K562 (cell line): ENCODE measurements at regions not wholly inside any gene's neighbourhood (a gene's known extent, or its start where the extent isn't known, plus 50 kb on each side); places are given as distances from the start of the nearest gene placed in this dataset.
"Not testable (repeated sequence)": the region's sequence is repeated elsewhere in the genome, so short reads cannot be mapped to it uniquely, and the experiment has no call there.

Experiments
- ATAC-seq: fragments of 200-7000 bp; cut with Tn5 transposase; 3 replicates; pipeline ENCODE4 v1.9.1; 2020; ENCODE audit warnings: moderate library complexity
- BruUV-seq: library from RNA; stranded (reverse); fragments of 400-500 nt; replicated peaks from 2 replicates; lab custom pipeline; 2021; lab: Mats Ljungman, UMichigan
- CTCF ChIA-PET: fragments of 300-600 bp; formaldehyde crosslinking; extraction: SDS; loops from one replicate; lab custom pipeline; 2021; ENCODE audit warnings: low intra/inter-chr PET ratio; lab: Yijun Ruan, JAX
- POLR2A ChIA-PET: fragments of 300-600, 350-650 bp; sonication (Branson Sonifier 250); formaldehyde crosslinking; extraction: SDS; loops from one replicate; lab custom pipeline; 2021; ENCODE audit warnings: antibody characterized with exemption, inconsistent platforms; lab: Yijun Ruan, JAX
- DNase-seq, 4 experiments: peaks; one replicate each; pipeline versions ENCODE4 v3.0.0 to v3.0.0-alpha.2; 2011 to 2018; ENCODE audit warnings: low spot score in 3 of 4, mixed read lengths in 3 of 4; ENCODE audit errors: extremely low read depth in 1 of 4
- FAIRE-seq: peaks from 2 replicates; lab custom pipeline; 2011; peaks lifted over from hg19 to GRCh38; lab: Jason Lieb, UNC
- H2AFZ ChIP-seq: 2 replicates; pipeline ENCODE4 v1.6.0; 2011; ENCODE audit warnings: low read depth, low read length, control low read depth, inconsistent platforms
- H3K27ac ChIP-seq: fragments of 200-600 bp; 3 replicates; pipeline ENCODE4 v1.8.0; 2011; ENCODE audit warnings: low read depth, mild to moderate bottlenecking, control low read depth, inconsistent platforms, low read length, moderate library complexity, mixed read lengths; ENCODE audit errors: extremely low read depth
- H3K27me3 ChIP-seq, 2 experiments: fragments of 300-600 bp in 1 of 2; 2 replicates in 1 of 2; 3 replicates in 1 of 2; pipeline versions ENCODE4 v1.6.0 to v1.8.0; 2011; ENCODE audit warnings: inconsistent platforms in 2 of 2, low read length in 2 of 2, mild to moderate bottlenecking in 1 of 2, mixed read lengths in 1 of 2, moderate library complexity in 1 of 2; ENCODE audit not compliant: control insufficient read depth in 2 of 2, insufficient read depth in 2 of 2
- H3K36me3 ChIP-seq: fragments of 300-600 bp; 3 replicates; pipeline ENCODE4 v1.8.0; 2011; ENCODE audit warnings: mild to moderate bottlenecking, low read length, inconsistent platforms; ENCODE audit not compliant: control insufficient read depth, insufficient read depth
- H3K4me1 ChIP-seq, 2 experiments: fragments of 200-600 bp in 1 of 2; replicated peaks in 1 of 2; 2 replicates in 1 of 2; 3 replicates in 1 of 2; pipeline versions ENCODE4 v1.5.1 to v1.8.0; 2011; ENCODE audit warnings: inconsistent platforms in 2 of 2, low read length in 2 of 2, mild to moderate bottlenecking in 1 of 2, mixed read lengths in 1 of 2, moderate library complexity in 1 of 2; ENCODE audit not compliant: control insufficient read depth in 2 of 2, insufficient read depth in 2 of 2
- H3K4me2 ChIP-seq: 2 replicates; pipeline ENCODE4 v1.6.1; 2011; ENCODE audit warnings: low read length, control low read depth, inconsistent platforms, mixed read lengths; ENCODE audit not compliant: insufficient read depth
- H3K4me3 ChIP-seq: fragments of 200-600 bp; sonication (generic), shearing (Covaris generic); 2 replicates; pipeline ENCODE4 v1.5.1; 2016; ENCODE audit warnings: control low read depth, inconsistent platforms
- H3K79me2 ChIP-seq: fragments of 200-600 bp; 3 replicates; pipeline ENCODE4 v1.8.0; 2011; ENCODE audit warnings: low read length, inconsistent platforms; ENCODE audit not compliant: control insufficient read depth, insufficient read depth
- H3K9ac ChIP-seq, 2 experiments: 2 replicates each; pipeline versions ENCODE4 v1.6.0 to v1.6.1; 2011; ENCODE audit warnings: low read depth in 2 of 2, low read length in 2 of 2, control low read depth in 1 of 2, inconsistent platforms in 1 of 2, mild to moderate bottlenecking in 1 of 2, mixed read lengths in 1 of 2; ENCODE audit not compliant: insufficient read depth in 1 of 2
- H3K9me1 ChIP-seq: one replicate; pipeline ENCODE4 v1.6.0; 2011; ENCODE audit warnings: inconsistent platforms, mild to moderate bottlenecking, low read length, moderate library complexity; ENCODE audit not compliant: control insufficient read depth, insufficient read depth
- H3K9me3 ChIP-seq: replicated peaks from 2 replicates; pipeline ENCODE4 v1.5.1; 2011; ENCODE audit warnings: low read depth, low read length, inconsistent platforms; ENCODE audit not compliant: control insufficient read depth, insufficient read depth
- H4K20me1 ChIP-seq: replicated peaks from 2 replicates; pipeline ENCODE4 v1.6.1; 2011; ENCODE audit warnings: low read length, inconsistent platforms, mixed read lengths; ENCODE audit not compliant: control insufficient read depth, insufficient read depth
- E2F6 ChIP-seq, 2 experiments: IDR thresholded peaks; 2 replicates each; pipeline ENCODE4 v1.6.1; 2011; ENCODE audit warnings: borderline replicate concordance in 1 of 2, control low read depth in 1 of 2, low read depth in 1 of 2, low read length in 1 of 2, mild to moderate bottlenecking in 1 of 2, mixed read lengths in 1 of 2, moderate library complexity in 1 of 2; ENCODE audit not compliant: insufficient read depth in 1 of 2, insufficient read length in 1 of 2, poor library complexity in 1 of 2, severe bottlenecking in 1 of 2; ENCODE audit errors: extremely low read depth in 1 of 2
- JUNB ChIP-seq: fragments of 450-650 bp; formaldehyde crosslinking; conservative IDR thresholded peaks from 2 replicates; pipeline ENCODE4 v1.4.0; 2020; ENCODE audit warnings: mild to moderate bottlenecking
- WGBS: fragments of 100-300 bp; shearing (Covaris generic); methylation state at CpG from one replicate; pipeline ENCODE4 v1.1.6; 2016; ENCODE audit warnings: low coverage, mixed read lengths; ENCODE audit not compliant: insufficient coverage; ENCODE audit errors: missing lambda C conversion rate; 5-methylcytosine and 5-hydroxymethylcytosine counted together
- in situ Hi-C: fragments of 300-500 bp; cut with MboI; formaldehyde crosslinking; loops from 4 replicates; pipeline ENCODE4 v1.15.0; 2018; ENCODE audit warnings: inconsistent platforms, mixed read lengths
- intact Hi-C: fragments of 100-400 bp; cut with micrococcal nuclease; formaldehyde crosslinking; loops from 2 replicates; pipeline ENCODE4 v1.14.2; 2022

DNA sequence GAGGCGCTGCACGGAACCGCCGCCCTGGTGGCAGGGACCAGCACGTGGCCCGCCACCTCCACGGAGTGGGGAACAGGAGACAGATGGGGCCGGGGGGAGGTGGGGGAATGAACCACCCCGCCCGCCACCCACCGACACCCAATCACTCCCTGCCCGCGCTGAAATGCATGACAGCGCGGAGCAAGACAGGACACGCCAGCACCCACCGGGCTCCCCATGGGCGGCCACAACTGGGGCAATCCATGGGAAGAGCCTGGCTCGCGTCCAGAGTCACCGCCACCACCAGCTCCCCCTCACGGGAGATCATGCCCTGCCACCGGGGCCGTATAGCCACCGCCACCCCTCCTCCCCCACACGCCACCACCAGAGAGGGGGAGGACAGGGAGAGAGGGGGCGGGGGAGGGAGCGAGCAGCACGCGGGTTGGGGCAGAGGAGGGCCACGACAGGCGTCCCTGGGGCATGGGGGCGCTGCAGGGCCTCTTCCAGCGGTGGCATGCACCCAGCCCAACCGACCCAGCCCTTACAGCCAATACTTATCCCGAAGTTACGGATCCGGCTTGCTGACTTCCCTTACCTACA lies 744.3 kb upstream of the DEFB115 start:
- no peak for ATAC-seq
- Histone ChIP-seq H3K27me3 (peaks cover 9 to 22% of the 10 kb centered on the region in 2 experiments; a peak in 4 of 5 replicates), H3K9me1 (no peaks in the 10 kb centered on the region), H3K4me1 (peaks cover 0 to 15% of the 10 kb centered on the region in 2 experiments; a peak in 2 of 5 replicates), H3K4me2 (no peak overlapping the region), H3K27ac (no peak overlapping the region), H3K36me3 (no peaks in the 10 kb centered on the region), H4K20me1 (no peaks in the 10 kb centered on the region), H3K4me3 (no peak overlapping the region), H3K9ac (no peak overlapping the region)
- POLR2A ChIA-PET = no interaction called here
- peak in 2 of 4 experiments; percentile 10 to 18 for DNase-seq
- intact Hi-C loops = no loop called here
- FAIRE-seq = no peak
- in situ Hi-C loops = loop anchor here (25.0 kb wide), 1 partner anchor 151 kb away; no protein-coding TSS in a partner anchor
- TF ChIP-seq E2F6 (IDR thresholded peaks at IDR 0.05; ENCODE audit: borderline replicate concordance in 1 of 2, extremely low read depth in 1 of 2, insufficient read depth in 1 of 2, insufficient read length in 1 of 2, low read depth in 1 of 2, low read length in 1 of 2, poor library complexity in 1 of 2, severe bottlenecking in 1 of 2) = peak in 1 of 2 experiments; percentile 35
- TF ChIP-seq JUNB (CRISPR knock-in tag) = no peak
- TF ChIP-seq, all 486 proteins: peak for 1
- 26% methylated on average over 21 of the region's 38 CpGs for WGBS
- no TSS peak for BruUV-seq
- Histone ChIP-seq H3K79me2 (no peaks in the 10 kb centered on the region), H3K9me3 (no peaks in the 10 kb centered on the region), H2AFZ (no peak overlapping the region)
- CTCF ChIA-PET = no interaction called here

GRCh38 chr20:30515915-30516314 lies 741.5 kb upstream of the DEFB115 start:
- in situ Hi-C loops = loop anchor here (25.0 kb wide), 1 partner anchor 154 kb away; no protein-coding TSS in a partner anchor
- POLR2A ChIA-PET, BruUV-seq, intact Hi-C loops, H3K36me3 ChIP-seq, ATAC-seq, H3K9ac ChIP-seq, H3K9me3 ChIP-seq, H2AFZ ChIP-seq, H3K9me1 ChIP-seq, DNase-seq, H3K4me2 ChIP-seq, CTCF ChIA-PET, H4K20me1 ChIP-seq, H3K79me2 ChIP-seq, H3K27ac ChIP-seq, FAIRE-seq, H3K4me3 ChIP-seq: not testable (repeated sequence)
- 11% methylated on average over 13 of the region's 13 CpGs for WGBS
- H3K4me1 ChIP-seq = peaks cover 0 to 15% of the 10 kb centered on the region in 2 experiments; a peak in 2 of 5 replicates
- H3K27me3 ChIP-seq = peaks cover 11 to 38% of the 10 kb centered on the region in 2 experiments; a peak in 4 of 5 replicates

DNA sequence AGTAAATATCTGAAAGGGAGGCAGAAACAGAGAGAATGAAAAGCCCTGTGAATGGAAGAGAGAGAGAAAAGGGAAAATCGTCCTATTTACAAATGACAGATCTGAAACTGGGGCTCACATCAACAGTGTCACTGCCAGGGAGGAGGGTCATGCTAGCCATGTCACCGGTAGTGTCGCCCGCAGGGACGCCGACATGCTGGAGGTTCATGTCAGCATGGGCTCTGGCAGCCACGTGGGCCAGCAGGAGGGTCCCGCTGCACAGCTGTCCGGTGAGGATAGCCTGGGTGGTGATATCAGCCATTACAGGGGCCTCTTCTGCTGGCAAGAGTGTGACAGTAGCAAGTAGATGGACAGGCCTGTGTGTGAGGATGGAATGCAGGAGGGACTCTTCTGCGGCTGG lies 738.6 kb upstream of the DEFB115 start:
- DNase-seq, intact Hi-C loops, POLR2A ChIA-PET, H3K9ac ChIP-seq, CTCF ChIA-PET, H3K9me3 ChIP-seq, H3K4me3 ChIP-seq, ATAC-seq, H3K79me2 ChIP-seq, H3K4me1 ChIP-seq, BruUV-seq, H3K27ac ChIP-seq, FAIRE-seq, H4K20me1 ChIP-seq, H3K9me1 ChIP-seq, H3K36me3 ChIP-seq, H3K4me2 ChIP-seq, H2AFZ ChIP-seq: not testable (repeated sequence)
- WGBS = 2% methylated on average over 9 of the region's 10 CpGs
- in situ Hi-C loops = loop anchor here (25.0 kb wide), 1 partner anchor 157 kb away; no protein-coding TSS in a partner anchor
- peaks cover 8 to 23% of the 10 kb centered on the region in 2 experiments; a peak in 4 of 5 replicates for H3K27me3 ChIP-seq
